SKM-1 treated with dmso at 0.1 percent for 144 hours (cell line): ENCODE measurements at regions not wholly inside any gene's neighbourhood (a gene's known extent, or its start where the extent isn't known, plus 50 kb on each side); places are given as distances from the start of the nearest gene placed in this dataset.

Experiments
- DNase-seq: peaks from one replicate; lab custom pipeline; 2025; ENCODE audit not compliant: unreplicated experiment; lab: John Stamatoyannopoulos, UW

GRCh38 chr12:46432325-46432724 lies 59.8 kb upstream of the SLC38A2 start:
- DNase-seq: no peak

DNA sequence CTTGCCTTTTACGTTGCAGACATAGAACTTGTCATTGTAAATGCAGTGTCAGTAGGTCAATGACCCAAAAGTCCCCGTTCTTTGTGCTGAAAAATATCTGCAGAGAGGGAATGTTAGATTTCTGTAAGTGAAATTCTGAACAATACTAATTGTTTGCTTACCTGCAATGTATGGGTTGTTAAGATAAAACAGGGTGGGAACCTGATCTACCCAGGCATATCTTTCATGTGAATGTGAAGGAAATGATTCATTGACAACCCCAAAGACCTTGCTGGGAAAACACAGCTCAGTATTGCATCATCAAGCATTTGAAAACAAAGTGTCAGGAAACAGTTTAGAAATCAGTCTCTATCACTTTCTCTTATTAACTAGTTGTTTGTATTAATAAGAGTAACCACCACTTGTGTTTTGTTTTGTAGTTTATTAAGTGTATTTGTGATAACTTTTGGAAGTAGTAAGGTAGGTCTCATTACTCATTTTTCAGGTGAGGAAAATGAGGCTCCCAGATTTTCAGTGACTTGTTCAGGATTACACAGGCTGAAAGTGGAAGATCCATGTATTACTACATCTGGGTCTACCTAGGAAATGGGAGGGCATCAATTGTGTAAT lies 57.9 kb upstream of the SLC38A2 start:
- no peak for DNase-seq
